ENCODE measurements at regions not wholly inside any gene's neighbourhood (a gene's known extent, or its start where the extent isn't known, plus 50 kb on each side); places are given as distances from the start of the nearest gene placed in this dataset.

DNA sequence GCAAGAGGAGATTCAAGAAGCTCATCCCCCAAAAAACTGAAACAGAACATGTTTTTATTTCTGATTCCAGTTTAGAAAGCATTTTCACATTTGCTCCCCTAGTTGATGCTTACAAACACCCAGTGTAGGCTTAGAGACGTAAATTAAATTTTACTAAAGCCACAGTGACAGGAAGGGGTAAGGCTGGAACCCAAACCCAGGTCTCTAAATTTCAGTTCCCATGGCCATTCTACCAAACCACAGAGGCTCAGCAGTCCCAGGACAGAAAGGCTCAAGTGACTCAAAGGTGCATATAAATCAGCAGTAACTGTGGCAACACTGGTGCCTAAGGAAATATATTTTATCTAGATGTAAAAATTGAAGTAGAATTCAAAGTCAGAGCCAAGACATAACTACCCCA, 128.7 kb downstream of the CEP120 start:
- TF ChIP-seq, protein P1, sequence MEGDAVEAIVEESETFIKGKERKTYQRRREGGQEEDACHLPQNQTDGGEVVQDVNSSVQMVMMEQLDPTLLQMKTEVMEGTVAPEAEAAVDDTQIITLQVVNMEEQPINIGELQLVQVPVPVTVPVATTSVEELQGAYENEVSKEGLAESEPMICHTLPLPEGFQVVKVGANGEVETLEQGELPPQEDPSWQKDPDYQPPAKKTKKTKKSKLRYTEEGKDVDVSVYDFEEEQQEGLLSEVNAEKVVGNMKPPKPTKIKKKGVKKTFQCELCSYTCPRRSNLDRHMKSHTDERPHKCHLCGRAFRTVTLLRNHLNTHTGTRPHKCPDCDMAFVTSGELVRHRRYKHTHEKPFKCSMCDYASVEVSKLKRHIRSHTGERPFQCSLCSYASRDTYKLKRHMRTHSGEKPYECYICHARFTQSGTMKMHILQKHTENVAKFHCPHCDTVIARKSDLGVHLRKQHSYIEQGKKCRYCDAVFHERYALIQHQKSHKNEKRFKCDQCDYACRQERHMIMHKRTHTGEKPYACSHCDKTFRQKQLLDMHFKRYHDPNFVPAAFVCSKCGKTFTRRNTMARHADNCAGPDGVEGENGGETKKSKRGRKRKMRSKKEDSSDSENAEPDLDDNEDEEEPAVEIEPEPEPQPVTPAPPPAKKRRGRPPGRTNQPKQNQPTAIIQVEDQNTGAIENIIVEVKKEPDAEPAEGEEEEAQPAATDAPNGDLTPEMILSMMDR (IDR thresholded peaks at IDR 0.05), result no peak
- TF ChIP-seq POLR2AphosphoS5 (IDR thresholded peaks at IDR 0.05), result no peak
- no peak for TF ChIP-seq POLR2A (IDR thresholded peaks at IDR 0.05)
- TF ChIP-seq EP300 (IDR thresholded peaks at IDR 0.05), result no peak
- Histone ChIP-seq H3K36me3 (no peaks in the 10 kb centered on the region), H3K27ac (no peak overlapping the region), H3K4me1 (no peaks in the 10 kb centered on the region), H3K4me3 (no peak overlapping the region), H3K9me3 (no peaks in the 10 kb centered on the region), H3K27me3 (no peaks in the 10 kb centered on the region)
- DNase-seq (no peak), ATAC-seq (ENCODE audit: low FRiP score in 2 of 2) (no peak)
- 86 to 87% methylated on average over 1 of the region's 1 CpG for WGBS, 2 donors

DNA sequence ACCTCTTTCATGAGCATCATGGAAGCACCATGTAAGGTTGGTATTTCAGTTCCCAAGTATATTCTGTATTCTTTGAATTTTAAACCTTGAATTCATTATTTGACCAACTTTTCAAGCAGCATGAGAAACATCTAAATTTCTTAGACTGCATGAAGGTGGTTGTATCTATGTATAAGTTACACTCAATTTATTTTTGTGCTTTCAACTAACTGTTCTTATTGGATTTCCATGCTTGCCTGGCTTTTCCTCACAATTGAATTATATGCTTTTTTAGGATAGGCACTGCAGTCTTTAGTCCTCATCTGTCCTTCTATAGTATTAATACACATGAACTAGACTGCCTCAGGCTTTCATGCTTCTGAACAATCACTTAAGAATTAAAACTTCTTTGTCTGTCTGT, 134.0 kb downstream of the CEP120 start:
- Histone ChIP-seq H3K27ac (no peak overlapping the region), H3K27me3 (no peaks in the 10 kb centered on the region), H3K9me3 (no peaks in the 10 kb centered on the region), H3K36me3 (no peaks in the 10 kb centered on the region), H3K4me1 (no peaks in the 10 kb centered on the region), H3K4me3 (no peak overlapping the region)
- DNase-seq (no peak), ATAC-seq (ENCODE audit: low FRiP score in 2 of 2) (no peak)
- no peak for TF ChIP-seq EP300 (IDR thresholded peaks at IDR 0.05)
- TF ChIP-seq POLR2AphosphoS5 (IDR thresholded peaks at IDR 0.05), result no peak
- TF ChIP-seq POLR2A (IDR thresholded peaks at IDR 0.05), result no peak
- TF ChIP-seq, protein P1 (IDR thresholded peaks at IDR 0.05), result no peak

DNA sequence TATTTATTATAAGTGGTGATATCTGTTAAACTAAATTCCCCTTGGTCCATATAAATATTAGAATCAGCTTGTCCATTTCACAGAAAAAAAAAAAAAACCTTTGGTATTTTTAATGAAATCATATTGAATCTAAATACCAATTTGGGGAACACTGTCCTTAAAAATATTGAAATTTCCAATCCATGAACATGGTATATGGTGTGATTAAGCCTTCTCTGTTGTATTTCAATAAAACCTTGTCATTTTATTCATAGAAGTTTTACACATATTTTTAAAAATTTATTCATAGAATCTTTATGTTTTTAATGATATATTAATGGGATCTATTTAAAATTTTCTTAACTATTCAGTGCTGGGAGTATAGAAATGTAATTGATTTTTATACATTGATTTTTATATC, 135.3 kb downstream of the CEP120 start:
- H3K4me3 ChIP-seq, result no peak overlapping the region
- TF ChIP-seq POLR2A (IDR thresholded peaks at IDR 0.05) (no peak), EP300 (IDR thresholded peaks at IDR 0.05) (no peak), POLR2AphosphoS5 (IDR thresholded peaks at IDR 0.05) (no peak)
- TF ChIP-seq, protein P1 (IDR thresholded peaks at IDR 0.05), result no peak
- no peaks in the 10 kb centered on the region for H3K4me1 ChIP-seq
- H3K36me3 ChIP-seq, result no peaks in the 10 kb centered on the region
- H3K27ac ChIP-seq, result no peak overlapping the region
- ATAC-seq (ENCODE audit: low FRiP score in 2 of 2), result no peak
- H3K27me3 ChIP-seq, result no peaks in the 10 kb centered on the region
- no peak for DNase-seq
- no peaks in the 10 kb centered on the region for H3K9me3 ChIP-seq

DNA sequence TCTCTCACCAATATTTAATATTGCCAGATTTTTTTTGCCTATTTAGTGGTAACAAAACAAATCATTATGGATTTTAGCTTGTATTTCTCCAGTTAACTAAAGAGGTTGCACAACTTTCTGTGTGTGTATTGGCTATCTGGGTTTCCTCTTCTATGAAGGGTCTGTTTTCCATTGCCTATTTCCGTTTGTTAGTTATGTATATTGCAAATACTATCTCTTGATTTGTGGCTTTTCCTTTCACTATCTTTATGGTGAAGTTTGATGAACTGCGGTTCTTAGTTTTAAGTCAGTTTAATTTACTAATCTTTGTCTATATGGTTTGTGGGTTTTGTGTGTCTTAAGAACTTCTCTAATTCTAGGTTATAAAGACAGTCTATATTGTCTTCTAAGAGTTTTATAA, 136.3 kb downstream of the CEP120 start:
- ATAC-seq (ENCODE audit: low FRiP score in 2 of 2) (no peak), DNase-seq (no peak)
- TF ChIP-seq POLR2A (IDR thresholded peaks at IDR 0.05) (no peak), POLR2AphosphoS5 (IDR thresholded peaks at IDR 0.05) (no peak), EP300 (IDR thresholded peaks at IDR 0.05) (no peak)
- TF ChIP-seq, protein P1 (IDR thresholded peaks at IDR 0.05), result no peak
- no peaks in the 10 kb centered on the region for H3K27me3 ChIP-seq
- H3K27ac ChIP-seq, result no peak overlapping the region
- H3K9me3 ChIP-seq, result no peaks in the 10 kb centered on the region
- no peak overlapping the region for H3K4me3 ChIP-seq
- 80 to 81% methylated on average over 2 of the region's 2 CpGs for WGBS, 2 donors
- no peaks in the 10 kb centered on the region for H3K4me1 ChIP-seq
- H3K36me3 ChIP-seq, result no peaks in the 10 kb centered on the region

DNA sequence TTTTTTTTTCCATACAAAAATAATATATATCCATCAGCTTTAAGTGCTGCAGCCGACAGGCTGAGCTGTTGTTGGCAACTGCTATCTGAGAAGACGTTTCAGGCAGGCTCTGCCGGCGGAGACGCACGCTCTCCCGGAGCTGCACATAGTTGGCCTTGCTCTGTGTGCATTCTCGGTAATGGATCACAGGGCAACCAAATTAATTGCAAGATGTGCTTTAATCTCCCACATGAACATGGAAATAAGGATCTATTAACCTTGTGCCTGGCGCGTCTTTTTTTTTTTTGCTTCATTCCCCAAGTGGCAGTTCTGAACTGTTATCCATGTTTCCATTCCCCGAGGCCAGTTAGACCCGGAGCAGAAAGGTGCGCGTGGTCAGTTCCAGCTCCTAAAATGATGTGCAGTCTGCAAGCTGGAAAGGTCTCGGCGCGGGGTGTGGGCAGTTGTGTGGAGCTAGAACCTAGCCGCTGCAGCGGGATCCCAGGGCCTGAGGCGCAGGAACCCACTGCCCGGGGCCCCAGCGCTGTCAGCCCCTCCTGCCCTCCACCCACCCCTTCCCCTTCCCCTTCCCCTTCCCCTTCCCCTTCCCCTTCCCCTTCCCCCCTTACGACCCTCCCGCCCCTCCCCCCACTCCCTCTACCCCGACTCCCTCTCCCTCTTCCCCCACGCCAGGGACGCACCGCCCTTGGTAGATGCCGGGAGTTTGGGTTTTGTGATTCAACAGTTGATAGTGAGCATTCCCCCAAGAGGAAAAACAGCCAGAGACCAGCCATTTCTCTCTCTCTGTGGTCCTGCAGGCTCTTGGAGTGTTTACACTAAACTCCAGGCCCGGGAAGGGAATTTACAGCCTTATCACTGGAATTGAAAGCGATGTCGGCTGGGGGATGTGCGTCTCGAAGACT, 137.8 kb downstream of the CEP120 start:
- DNase-seq (peak in 1 of 2 donors; percentile 45), ATAC-seq (ENCODE audit: low FRiP score in 2 of 2) (peak in 1 of 2 donors; percentile 64)
- H3K9me3 ChIP-seq, result no peaks in the 10 kb centered on the region
- H3K4me3 ChIP-seq, result peak overlapping the region in 3 of 4 donors; percentile 10 to 31 (median 29)
- WGBS, 2 donors, result 9 to 13% methylated on average over 27 to 28 of the region's 34 CpGs
- H3K27me3 ChIP-seq, result no peaks in the 10 kb centered on the region
- H3K4me1 ChIP-seq, result no peaks in the 10 kb centered on the region
- TF ChIP-seq, protein P1 (IDR thresholded peaks at IDR 0.05), result no peak
- TF ChIP-seq POLR2A (IDR thresholded peaks at IDR 0.05) (no peak), POLR2AphosphoS5 (IDR thresholded peaks at IDR 0.05) (no peak), EP300 (IDR thresholded peaks at IDR 0.05) (no peak)
- H3K27ac ChIP-seq, result no peak overlapping the region
- no peaks in the 10 kb centered on the region for H3K36me3 ChIP-seq

Data from upper lobe of left lung (tissue), 6 donors.